ENCODE measurements at regions not wholly inside any gene's neighbourhood (a gene's known extent, or its start where the extent isn't known, plus 50 kb on each side); places are given as distances from the start of the nearest gene placed in this dataset.

DNA sequence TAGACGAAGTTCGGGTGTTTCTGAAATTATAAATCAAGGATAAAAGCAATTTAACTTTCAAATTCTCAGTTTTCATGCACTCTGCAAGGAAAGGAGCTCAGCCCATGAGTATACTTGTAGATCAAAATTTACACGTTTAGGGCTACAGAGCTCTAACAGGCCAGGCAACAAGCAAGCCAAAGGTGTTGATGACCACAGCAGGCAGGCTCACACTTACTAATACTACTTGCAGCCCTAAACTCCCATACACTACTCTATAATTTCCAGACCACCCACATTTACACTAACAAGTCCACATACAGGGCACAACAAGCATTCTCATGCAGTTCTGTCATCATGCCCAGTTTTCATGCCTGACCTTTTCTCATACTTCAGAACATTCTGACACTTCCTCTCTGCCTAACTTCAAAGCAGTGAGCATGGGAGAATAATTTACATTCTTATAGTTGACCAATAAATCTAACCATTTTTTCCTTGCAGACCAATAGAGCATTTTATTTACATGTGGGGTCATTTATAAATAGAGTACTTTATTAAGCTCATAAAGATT, 124.7 kb upstream of the FRMD4B start:
- TF ChIP-seq, protein P1, sequence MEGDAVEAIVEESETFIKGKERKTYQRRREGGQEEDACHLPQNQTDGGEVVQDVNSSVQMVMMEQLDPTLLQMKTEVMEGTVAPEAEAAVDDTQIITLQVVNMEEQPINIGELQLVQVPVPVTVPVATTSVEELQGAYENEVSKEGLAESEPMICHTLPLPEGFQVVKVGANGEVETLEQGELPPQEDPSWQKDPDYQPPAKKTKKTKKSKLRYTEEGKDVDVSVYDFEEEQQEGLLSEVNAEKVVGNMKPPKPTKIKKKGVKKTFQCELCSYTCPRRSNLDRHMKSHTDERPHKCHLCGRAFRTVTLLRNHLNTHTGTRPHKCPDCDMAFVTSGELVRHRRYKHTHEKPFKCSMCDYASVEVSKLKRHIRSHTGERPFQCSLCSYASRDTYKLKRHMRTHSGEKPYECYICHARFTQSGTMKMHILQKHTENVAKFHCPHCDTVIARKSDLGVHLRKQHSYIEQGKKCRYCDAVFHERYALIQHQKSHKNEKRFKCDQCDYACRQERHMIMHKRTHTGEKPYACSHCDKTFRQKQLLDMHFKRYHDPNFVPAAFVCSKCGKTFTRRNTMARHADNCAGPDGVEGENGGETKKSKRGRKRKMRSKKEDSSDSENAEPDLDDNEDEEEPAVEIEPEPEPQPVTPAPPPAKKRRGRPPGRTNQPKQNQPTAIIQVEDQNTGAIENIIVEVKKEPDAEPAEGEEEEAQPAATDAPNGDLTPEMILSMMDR (IDR thresholded peaks at IDR 0.05; ENCODE audit: low read depth, low read length, poor library complexity, severe bottlenecking) = no peak
- TF ChIP-seq EZH2phosphoT487 (IDR thresholded peaks at IDR 0.05; ENCODE audit: borderline replicate concordance, low read length) = no peak

Measured in DOHH2 (cell line).